SK-N-SH (cell line): ENCODE measurements at regions not wholly inside any gene's neighbourhood (a gene's known extent, or its start where the extent isn't known, plus 50 kb on each side); places are given as distances from the start of the nearest gene placed in this dataset.

ENCODE experiments used
- EZH2phosphoT487 ChIP-seq: fragments of 200-600 bp; sonication (generic); IDR thresholded peaks from 2 replicates; pipeline ENCODE4 v1.6.1; 2017; ENCODE audit warnings: low read depth, mixed run types, mild to moderate bottlenecking, antibody characterized with exemption, moderate library complexity, borderline replicate concordance
- YY1 ChIP-seq: IDR thresholded peaks from 2 replicates; pipeline ENCODE4 v1.4.0; 2012; ENCODE audit warnings: low read depth, mild to moderate bottlenecking
- TF ChIP-seq, protein P1 (sequence below): fragments of 200-600 bp; sonication (generic); IDR thresholded peaks from 2 replicates; pipeline ENCODE4 v1.6.1; 2017; ENCODE audit warnings: antibody characterized with exemption, mild to moderate bottlenecking, moderate library complexity
- TF ChIP-seq, protein P2 (sequence below): IDR thresholded peaks from 2 replicates; pipeline ENCODE4 v1.4.0; 2012; ENCODE audit warnings: low read depth, borderline replicate concordance

DNA sequence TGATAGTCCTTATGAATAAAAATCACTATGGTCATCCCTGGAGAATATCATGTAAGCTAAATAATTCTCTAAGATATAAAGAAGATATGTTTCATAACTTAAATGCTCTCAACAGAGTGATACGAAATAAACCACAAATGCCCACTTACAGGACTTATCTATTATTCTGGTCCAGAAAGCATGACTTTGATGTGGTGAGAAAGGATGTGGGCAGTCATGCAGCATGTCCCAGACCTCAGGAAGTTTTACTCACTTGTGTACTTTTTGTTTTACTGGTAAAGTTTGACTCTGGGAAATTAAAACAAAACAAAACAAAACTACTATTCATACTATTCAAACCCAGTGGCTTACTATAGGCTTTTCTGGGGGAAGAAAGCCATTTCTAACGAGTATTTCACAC is 483.2 kb upstream of the SLITRK6 start:
- TF ChIP-seq YY1 (no peak), EZH2phosphoT487 (no peak)
- TF ChIP-seq, protein P1, sequence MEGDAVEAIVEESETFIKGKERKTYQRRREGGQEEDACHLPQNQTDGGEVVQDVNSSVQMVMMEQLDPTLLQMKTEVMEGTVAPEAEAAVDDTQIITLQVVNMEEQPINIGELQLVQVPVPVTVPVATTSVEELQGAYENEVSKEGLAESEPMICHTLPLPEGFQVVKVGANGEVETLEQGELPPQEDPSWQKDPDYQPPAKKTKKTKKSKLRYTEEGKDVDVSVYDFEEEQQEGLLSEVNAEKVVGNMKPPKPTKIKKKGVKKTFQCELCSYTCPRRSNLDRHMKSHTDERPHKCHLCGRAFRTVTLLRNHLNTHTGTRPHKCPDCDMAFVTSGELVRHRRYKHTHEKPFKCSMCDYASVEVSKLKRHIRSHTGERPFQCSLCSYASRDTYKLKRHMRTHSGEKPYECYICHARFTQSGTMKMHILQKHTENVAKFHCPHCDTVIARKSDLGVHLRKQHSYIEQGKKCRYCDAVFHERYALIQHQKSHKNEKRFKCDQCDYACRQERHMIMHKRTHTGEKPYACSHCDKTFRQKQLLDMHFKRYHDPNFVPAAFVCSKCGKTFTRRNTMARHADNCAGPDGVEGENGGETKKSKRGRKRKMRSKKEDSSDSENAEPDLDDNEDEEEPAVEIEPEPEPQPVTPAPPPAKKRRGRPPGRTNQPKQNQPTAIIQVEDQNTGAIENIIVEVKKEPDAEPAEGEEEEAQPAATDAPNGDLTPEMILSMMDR: no peak
- TF ChIP-seq, protein P2, sequence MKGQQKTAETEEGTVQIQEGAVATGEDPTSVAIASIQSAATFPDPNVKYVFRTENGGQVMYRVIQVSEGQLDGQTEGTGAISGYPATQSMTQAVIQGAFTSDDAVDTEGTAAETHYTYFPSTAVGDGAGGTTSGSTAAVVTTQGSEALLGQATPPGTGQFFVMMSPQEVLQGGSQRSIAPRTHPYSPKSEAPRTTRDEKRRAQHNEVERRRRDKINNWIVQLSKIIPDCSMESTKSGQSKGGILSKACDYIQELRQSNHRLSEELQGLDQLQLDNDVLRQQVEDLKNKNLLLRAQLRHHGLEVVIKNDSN: no peak
